ENCODE measurements at regions not wholly inside any gene's neighbourhood (a gene's known extent, or its start where the extent isn't known, plus 50 kb on each side); places are given as distances from the start of the nearest gene placed in this dataset.

GRCh38 chr3:56923526-56924224, 121.9 kb upstream of the ARHGEF3 start:
- DNase-seq, result peak; percentile 66

GRCh38 chr3:56921573-56922453, 120.1 kb upstream of the ARHGEF3 start:
- peak; percentile 58 for DNase-seq

DNA sequence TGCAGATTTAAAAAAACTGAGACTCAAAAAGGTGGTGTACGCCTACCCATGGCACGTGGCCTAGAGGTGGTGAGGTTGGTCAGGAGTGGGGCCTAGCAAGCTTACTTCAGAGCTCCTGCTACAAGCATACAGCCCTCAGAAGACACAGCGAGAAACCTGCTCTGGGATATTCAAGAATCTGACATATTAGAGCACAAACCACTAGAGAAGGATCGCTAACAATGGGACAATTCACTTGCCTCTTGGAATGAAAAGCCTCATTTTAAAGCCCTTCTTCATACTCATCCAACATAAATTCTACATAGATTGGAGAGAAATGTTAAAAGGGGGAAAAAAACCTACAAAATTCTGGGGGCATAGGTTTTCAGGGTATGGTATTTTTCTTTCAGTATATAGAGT, 118.0 kb upstream of the ARHGEF3 start:
- no peak for DNase-seq

GRCh38 chr3:56919137-56919796, 117.5 kb upstream of the ARHGEF3 start:
- DNase-seq, result peak; percentile 30

DNA sequence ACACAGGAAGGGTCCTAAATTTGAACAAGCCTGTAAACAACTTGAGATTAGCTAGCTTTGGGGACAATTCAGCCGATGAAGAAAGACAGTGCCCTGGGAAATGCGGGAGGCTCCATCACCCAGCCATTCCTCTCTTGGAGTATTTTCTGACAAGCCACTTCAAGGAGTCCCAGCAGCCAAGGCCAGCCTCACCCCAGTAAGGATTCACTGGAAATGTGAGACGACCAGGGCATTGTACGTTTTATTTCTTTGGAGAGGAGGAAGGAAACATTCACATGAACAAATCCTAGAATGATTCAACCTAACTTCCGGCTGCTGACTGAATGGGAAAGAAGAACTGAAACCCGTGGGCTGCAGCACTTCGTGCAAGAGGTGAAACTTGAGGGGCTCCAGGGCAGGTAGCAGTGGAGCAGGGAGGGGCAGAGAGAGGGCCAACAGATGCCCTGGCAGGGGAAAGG, 116.4 kb upstream of the ARHGEF3 start:
- DNase-seq, result peak; percentile 32

- DNase-seq, result peak; percentile 31
Measured at GRCh38 chr3:56917361-56918110, 115.8 kb upstream of the ARHGEF3 start.

GRCh38 chr3:56916716-56917360, 115.1 kb upstream of the ARHGEF3 start:
- peak; percentile 41 for DNase-seq

- peak; percentile 78 for DNase-seq
Measured at GRCh38 chr3:56915966-56916586, 114.3 kb upstream of the ARHGEF3 start.

- no peak for DNase-seq
Measured at GRCh38 chr3:56914646-56915045, 112.9 kb upstream of the ARHGEF3 start.

- DNase-seq, result no peak
Measured at GRCh38 chr3:56911363-56911762, 109.6 kb upstream of the ARHGEF3 start.

DNA sequence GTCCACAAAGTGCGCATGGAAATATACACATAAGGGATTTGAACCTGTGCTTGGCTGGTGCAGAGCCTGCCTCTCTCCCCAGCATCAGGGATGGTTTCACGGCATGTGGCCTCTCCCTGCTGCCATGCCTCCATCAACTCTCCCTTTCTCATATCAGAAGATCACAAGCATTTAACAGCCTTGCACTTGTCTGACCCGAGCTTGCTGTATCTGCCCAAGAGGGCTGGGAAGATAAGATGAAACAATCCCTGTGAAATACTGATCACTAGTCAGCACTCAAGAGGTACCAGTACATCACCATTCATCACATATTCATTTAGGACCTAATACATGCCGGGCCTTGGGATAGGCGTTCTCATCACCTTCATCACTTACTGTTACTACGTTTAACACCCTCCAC, 107.6 kb upstream of the ARHGEF3 start:
- DNase-seq, result no peak

GRCh38 chr3:56908004-56908403, 106.3 kb upstream of the ARHGEF3 start:
- DNase-seq, result no peak

DNA sequence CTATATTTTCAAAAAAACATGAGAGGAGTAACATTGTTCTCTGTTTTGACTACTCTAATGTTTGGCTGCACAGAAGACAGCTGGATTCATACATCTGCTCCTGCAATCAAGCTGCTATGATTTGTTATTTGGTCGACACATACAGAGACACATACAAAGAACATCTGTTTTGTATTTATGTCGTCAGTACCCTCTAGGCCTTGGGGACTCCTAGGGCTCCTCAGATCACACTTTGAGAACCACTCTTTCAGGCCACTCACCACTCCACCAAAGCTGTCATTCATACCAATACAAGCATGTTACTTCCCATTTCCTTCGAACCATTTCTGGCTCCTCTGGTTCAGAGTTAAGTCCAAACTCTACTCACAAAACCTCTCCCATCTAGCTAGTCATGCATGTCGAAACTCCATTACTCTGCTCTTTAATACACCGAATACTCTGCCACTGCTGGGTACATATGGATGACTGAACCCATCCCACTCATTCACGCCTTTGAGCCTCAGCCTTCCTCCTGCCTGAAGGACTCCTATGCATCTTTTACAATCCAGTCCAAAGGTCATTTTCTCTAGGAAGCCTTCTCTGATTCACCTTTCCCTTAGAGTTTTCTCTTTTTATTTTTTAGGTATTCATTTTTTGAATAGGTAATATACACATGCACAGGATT, 102.9 kb upstream of the ARHGEF3 start:
- no peak for DNase-seq

DNA sequence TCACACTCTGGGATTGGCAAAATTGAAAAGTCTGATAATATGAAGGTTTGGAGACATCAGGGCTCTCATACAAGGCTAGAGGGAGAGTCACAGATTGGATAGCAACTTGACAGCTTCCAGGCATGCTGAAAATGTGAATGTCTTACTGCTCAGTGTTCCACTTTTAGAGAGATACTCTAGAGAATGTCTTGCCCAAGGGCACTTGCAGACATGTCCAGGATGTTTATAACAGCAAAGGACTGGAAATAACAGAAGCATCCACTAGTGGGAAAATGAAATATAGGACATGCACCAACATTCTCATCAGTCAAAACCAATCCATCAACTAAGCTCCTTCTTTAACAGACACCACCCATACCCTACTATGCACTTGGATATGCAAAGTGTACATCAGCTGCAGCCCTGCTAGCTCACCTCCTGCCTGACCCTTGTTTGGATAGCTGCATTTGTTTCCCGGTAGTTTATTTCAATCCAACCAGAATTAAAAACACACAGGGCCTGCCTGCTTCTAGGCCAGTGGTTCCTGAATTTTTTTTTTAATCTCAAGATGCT, 101.6 kb upstream of the ARHGEF3 start:
- DNase-seq, result no peak

- no peak for DNase-seq
Measured at GRCh38 chr3:56902468-56903160, 100.9 kb upstream of the ARHGEF3 start.

DNA sequence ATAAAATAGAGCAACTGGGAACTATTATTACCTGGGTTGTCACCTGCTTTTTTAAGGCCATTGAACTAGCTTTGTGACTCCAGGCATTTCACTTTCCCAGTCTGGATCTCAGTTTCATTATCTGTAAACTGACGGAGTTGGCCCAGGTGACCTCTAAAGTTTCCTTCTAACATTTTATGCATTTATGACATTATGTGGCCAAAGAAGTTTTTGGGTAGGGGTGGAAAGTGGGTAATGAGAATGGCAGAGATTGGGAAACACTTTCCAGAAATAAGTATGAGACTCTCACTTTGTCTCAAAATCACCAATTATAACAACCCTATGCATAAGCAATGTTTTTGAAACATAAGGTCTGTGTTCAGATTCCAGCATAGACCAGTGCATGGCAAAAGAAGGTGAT, 99.1 kb upstream of the ARHGEF3 start:
- no peak for DNase-seq

GRCh38 chr3:56899851-56900250, 98.1 kb upstream of the ARHGEF3 start:
- DNase-seq, result no peak

DNA sequence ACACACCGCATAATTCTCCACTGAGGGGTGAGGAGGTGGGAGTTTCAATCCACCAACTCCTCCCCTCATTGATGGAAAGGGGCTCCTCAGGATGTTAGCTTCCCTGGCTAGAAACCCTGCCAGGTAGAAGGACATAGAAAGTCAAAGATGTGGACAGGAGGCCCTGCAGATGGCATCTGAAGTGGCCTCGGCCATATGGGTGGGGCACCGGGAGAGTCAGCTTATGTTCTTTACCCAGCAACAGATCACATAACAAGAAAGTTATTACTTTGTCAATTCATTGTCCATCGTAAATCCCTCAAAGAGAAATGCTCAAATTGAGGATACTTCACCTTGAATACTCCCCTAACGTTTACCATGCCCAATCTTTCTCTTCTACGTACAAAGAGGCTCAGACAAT, 97.3 kb upstream of the ARHGEF3 start:
- no peak for DNase-seq

GRCh38 chr3:56896357-56896756, 94.6 kb upstream of the ARHGEF3 start:
- DNase-seq, result no peak

- peak; percentile 33 for DNase-seq
Measured at GRCh38 chr3:56894881-56895431, 93.2 kb upstream of the ARHGEF3 start.

Data from CD4-positive, alpha-beta T cell treated with Interleukin-17A for 4 hours (primary cell).